HepG2 (cell line): ENCODE measurements at regions not wholly inside any gene's neighbourhood (a gene's known extent, or its start where the extent isn't known, plus 50 kb on each side); places are given as distances from the start of the nearest gene placed in this dataset.
A peak's percentile ranks its signal among the peaks of the same experiment; 100 is the strongest.

Experiments
- EEA1 ChIP-seq: sonication (generic); formaldehyde crosslinking; IDR thresholded peaks from 2 replicates; pipeline ENCODE4 v1.5.1; 2020; ENCODE audit warnings: mild to moderate bottlenecking, missing genetic modification reagents, borderline replicate concordance
- KDM5B ChIP-seq: sonication (generic); formaldehyde crosslinking; IDR thresholded peaks from 2 replicates; pipeline ENCODE4 v1.4.0; 2020; ENCODE audit warnings: missing genetic modification reagents, mild to moderate bottlenecking, borderline replicate concordance
- KLF15 ChIP-seq: sonication (generic); formaldehyde crosslinking; IDR thresholded peaks from 2 replicates; pipeline ENCODE4 v1.8.1; 2023; ENCODE audit warnings: borderline replicate concordance, mild to moderate bottlenecking, inconsistent platforms, missing genetic modification reagents, mixed read lengths
- PLRG1 ChIP-seq: fragments of 450-650 bp; conservative IDR thresholded peaks from 2 replicates; pipeline ENCODE4 v1.6.1; 2016
- POLR2G ChIP-seq: fragments of 200-400 bp; formaldehyde crosslinking; IDR thresholded peaks from 2 replicates; pipeline ENCODE4 v1.6.1; 2018; ENCODE audit warnings: mild to moderate bottlenecking, low read depth, low read length, moderate library complexity
- PPARG ChIP-seq: conservative IDR thresholded peaks from 2 replicates; pipeline ENCODE4 v1.6.1; 2016; ENCODE audit warnings: missing biosample characterization, missing genetic modification reagents
- TF ChIP-seq, protein P1 (sequence below): sonication (generic); formaldehyde crosslinking; IDR thresholded peaks from 2 replicates; pipeline ENCODE4 v1.5.1; 2020; ENCODE audit warnings: mild to moderate bottlenecking, missing genetic modification reagents, borderline replicate concordance
- TF ChIP-seq, protein P2 (sequence below): sonication (generic); formaldehyde crosslinking; IDR thresholded peaks from 2 replicates; pipeline ENCODE4 v1.4.0; 2020; ENCODE audit warnings: missing genetic modification reagents
- TF ChIP-seq, protein P3 (sequence below): sonication (generic); formaldehyde crosslinking; IDR thresholded peaks from 2 replicates; pipeline ENCODE4 v1.5.1; 2020; ENCODE audit warnings: missing genetic modification reagents, mild to moderate bottlenecking, borderline replicate concordance
- TF ChIP-seq, protein P4 (sequence below): sonication (generic); formaldehyde crosslinking; IDR thresholded peaks from 2 replicates; pipeline ENCODE4 v1.5.1; 2020; ENCODE audit warnings: missing genetic modification reagents, mild to moderate bottlenecking, borderline replicate concordance
- TF ChIP-seq, protein P5 (sequence below): sonication (generic); formaldehyde crosslinking; conservative IDR thresholded peaks from 2 replicates; pipeline ENCODE4 v1.4.0; 2020; ENCODE audit warnings: mild to moderate bottlenecking, missing genetic modification reagents, moderate library complexity

DNA sequence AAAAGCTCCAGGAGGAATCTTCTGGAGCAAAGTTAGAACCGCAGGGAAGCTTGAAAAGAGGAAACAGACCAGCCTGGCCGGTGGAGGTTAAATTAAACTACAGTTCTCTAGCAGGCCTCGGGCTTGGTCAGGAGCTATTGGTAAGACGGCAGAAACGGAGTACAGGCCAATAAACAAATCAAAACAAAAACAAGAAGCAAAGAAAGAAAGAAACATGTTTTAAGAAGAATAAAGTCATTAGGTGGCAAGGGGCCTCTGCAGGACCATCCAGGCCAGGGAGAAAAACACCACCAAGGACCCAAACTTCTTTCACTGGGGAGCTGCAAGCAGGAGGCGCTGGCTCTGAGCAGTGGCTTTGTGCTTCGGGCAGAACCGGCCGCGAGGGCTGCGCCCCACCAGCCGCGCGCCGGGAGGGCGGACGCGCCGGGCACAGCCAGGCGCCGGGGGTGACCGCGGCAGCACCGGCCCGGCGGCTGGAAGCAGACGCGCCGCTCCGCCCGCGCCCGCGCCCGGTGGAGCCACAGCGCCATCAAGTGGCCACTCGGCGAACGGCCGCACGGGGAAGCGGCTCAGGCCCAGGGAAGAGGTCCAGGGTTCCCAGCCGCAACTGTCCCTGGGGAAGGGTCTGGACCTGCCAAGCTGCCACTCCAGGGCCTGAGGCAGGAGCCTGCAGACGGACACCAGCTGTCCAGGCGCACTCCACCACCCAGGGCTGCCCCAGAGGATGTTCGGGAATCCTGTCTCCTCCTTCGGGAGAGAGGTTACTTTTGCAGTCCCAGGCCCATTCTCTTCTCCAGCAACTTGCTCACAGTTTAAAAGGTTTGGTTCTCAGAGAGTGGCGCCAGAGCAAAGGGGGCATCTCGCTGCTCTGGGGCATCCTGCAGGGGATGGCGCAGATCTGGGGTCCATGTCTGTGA is 419.4 kb downstream of the SOX9 start (continued):
- TF ChIP-seq, protein P1, sequence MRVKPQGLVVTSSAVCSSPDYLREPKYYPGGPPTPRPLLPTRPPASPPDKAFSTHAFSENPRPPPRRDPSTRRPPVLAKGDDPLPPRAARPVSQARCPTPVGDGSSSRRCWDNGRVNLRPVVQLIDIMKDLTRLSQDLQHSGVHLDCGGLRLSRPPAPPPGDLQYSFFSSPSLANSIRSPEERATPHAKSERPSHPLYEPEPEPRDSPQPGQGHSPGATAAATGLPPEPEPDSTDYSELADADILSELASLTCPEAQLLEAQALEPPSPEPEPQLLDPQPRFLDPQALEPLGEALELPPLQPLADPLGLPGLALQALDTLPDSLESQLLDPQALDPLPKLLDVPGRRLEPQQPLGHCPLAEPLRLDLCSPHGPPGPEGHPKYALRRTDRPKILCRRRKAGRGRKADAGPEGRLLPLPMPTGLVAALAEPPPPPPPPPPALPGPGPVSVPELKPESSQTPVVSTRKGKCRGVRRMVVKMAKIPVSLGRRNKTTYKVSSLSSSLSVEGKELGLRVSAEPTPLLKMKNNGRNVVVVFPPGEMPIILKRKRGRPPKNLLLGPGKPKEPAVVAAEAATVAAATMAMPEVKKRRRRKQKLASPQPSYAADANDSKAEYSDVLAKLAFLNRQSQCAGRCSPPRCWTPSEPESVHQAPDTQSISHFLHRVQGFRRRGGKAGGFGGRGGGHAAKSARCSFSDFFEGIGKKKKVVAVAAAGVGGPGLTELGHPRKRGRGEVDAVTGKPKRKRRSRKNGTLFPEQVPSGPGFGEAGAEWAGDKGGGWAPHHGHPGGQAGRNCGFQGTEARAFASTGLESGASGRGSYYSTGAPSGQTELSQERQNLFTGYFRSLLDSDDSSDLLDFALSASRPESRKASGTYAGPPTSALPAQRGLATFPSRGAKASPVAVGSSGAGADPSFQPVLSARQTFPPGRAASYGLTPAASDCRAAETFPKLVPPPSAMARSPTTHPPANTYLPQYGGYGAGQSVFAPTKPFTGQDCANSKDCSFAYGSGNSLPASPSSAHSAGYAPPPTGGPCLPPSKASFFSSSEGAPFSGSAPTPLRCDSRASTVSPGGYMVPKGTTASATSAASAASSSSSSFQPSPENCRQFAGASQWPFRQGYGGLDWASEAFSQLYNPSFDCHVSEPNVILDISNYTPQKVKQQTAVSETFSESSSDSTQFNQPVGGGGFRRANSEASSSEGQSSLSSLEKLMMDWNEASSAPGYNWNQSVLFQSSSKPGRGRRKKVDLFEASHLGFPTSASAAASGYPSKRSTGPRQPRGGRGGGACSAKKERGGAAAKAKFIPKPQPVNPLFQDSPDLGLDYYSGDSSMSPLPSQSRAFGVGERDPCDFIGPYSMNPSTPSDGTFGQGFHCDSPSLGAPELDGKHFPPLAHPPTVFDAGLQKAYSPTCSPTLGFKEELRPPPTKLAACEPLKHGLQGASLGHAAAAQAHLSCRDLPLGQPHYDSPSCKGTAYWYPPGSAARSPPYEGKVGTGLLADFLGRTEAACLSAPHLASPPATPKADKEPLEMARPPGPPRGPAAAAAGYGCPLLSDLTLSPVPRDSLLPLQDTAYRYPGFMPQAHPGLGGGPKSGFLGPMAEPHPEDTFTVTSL (CRISPR knock-in tag) = no peak
- no peak for TF ChIP-seq PPARG (CRISPR knock-in tag)
- TF ChIP-seq, protein P2, sequence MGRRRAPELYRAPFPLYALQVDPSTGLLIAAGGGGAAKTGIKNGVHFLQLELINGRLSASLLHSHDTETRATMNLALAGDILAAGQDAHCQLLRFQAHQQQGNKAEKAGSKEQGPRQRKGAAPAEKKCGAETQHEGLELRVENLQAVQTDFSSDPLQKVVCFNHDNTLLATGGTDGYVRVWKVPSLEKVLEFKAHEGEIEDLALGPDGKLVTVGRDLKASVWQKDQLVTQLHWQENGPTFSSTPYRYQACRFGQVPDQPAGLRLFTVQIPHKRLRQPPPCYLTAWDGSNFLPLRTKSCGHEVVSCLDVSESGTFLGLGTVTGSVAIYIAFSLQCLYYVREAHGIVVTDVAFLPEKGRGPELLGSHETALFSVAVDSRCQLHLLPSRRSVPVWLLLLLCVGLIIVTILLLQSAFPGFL (CRISPR knock-in tag) = 0 out of 2 replicates have a peak, but pooled peaks have one; percentile 47
- no peak for TF ChIP-seq POLR2G
- TF ChIP-seq, protein P3, sequence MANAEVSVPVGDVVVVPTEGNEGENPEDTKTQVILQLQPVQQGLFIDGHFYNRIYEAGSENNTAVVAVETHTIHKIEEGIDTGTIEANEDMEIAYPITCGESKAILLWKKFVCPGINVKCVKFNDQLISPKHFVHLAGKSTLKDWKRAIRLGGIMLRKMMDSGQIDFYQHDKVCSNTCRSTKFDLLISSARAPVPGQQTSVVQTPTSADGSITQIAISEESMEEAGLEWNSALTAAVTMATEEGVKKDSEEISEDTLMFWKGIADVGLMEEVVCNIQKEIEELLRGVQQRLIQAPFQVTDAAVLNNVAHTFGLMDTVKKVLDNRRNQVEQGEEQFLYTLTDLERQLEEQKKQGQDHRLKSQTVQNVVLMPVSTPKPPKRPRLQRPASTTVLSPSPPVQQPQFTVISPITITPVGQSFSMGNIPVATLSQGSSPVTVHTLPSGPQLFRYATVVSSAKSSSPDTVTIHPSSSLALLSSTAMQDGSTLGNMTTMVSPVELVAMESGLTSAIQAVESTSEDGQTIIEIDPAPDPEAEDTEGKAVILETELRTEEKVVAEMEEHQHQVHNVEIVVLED (CRISPR knock-in tag) = peak; percentile 17
- TF ChIP-seq, protein P4, sequence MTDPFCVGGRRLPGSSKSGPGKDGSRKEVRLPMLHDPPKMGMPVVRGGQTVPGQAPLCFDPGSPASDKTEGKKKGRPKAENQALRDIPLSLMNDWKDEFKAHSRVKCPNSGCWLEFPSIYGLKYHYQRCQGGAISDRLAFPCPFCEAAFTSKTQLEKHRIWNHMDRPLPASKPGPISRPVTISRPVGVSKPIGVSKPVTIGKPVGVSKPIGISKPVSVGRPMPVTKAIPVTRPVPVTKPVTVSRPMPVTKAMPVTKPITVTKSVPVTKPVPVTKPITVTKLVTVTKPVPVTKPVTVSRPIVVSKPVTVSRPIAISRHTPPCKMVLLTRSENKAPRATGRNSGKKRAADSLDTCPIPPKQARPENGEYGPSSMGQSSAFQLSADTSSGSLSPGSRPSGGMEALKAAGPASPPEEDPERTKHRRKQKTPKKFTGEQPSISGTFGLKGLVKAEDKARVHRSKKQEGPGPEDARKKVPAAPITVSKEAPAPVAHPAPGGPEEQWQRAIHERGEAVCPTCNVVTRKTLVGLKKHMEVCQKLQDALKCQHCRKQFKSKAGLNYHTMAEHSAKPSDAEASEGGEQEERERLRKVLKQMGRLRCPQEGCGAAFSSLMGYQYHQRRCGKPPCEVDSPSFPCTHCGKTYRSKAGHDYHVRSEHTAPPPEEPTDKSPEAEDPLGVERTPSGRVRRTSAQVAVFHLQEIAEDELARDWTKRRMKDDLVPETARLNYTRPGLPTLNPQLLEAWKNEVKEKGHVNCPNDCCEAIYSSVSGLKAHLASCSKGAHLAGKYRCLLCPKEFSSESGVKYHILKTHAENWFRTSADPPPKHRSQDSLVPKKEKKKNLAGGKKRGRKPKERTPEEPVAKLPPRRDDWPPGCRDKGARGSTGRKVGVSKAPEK (CRISPR knock-in tag) = 0 out of 2 replicates have a peak, but pooled peaks have one; percentile 12
- TF ChIP-seq PLRG1 = no peak
- TF ChIP-seq KLF15 (CRISPR knock-in tag) = no peak
- no peak for TF ChIP-seq EEA1 (CRISPR knock-in tag)
- TF ChIP-seq, protein P5, sequence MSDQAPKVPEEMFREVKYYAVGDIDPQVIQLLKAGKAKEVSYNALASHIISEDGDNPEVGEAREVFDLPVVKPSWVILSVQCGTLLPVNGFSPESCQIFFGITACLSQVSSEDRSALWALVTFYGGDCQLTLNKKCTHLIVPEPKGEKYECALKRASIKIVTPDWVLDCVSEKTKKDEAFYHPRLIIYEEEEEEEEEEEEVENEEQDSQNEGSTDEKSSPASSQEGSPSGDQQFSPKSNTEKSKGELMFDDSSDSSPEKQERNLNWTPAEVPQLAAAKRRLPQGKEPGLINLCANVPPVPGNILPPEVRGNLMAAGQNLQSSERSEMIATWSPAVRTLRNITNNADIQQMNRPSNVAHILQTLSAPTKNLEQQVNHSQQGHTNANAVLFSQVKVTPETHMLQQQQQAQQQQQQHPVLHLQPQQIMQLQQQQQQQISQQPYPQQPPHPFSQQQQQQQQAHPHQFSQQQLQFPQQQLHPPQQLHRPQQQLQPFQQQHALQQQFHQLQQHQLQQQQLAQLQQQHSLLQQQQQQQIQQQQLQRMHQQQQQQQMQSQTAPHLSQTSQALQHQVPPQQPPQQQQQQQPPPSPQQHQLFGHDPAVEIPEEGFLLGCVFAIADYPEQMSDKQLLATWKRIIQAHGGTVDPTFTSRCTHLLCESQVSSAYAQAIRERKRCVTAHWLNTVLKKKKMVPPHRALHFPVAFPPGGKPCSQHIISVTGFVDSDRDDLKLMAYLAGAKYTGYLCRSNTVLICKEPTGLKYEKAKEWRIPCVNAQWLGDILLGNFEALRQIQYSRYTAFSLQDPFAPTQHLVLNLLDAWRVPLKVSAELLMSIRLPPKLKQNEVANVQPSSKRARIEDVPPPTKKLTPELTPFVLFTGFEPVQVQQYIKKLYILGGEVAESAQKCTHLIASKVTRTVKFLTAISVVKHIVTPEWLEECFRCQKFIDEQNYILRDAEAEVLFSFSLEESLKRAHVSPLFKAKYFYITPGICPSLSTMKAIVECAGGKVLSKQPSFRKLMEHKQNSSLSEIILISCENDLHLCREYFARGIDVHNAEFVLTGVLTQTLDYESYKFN (CRISPR knock-in tag) = 0 out of 2 replicates have a peak, but pooled peaks have one; percentile 29
- no peak for TF ChIP-seq KDM5B
